ENCODE measurements at regions not wholly inside any gene's neighbourhood (a gene's known extent, or its start where the extent isn't known, plus 50 kb on each side); places are given as distances from the start of the nearest gene placed in this dataset.

GRCh38 chr7:24508316-24508715 lies 64.9 kb upstream of the PALS2 start:
- no peaks in the 10 kb centered on the region for H3K36me3 Mint-ChIP-seq

DNA sequence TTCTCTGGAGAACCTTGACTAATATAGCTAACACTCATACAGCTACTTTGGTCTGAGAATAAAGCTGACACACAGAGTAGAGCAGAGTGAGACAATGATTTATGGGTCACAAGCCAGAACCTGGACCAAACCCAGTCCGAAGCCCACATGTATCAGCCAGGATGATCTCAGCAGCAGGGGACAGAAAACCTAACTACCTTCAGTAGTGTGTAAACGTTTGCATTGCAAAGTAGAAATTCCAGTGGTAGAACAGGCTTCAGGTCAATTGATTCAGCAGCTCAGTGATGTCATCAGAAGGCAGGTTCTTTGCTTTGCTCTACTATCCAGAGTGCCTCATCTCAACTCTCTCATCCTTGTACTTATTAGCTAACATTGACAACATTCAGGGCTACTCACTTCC lies 62.5 kb upstream of the PALS2 start:
- DNase-seq (ENCODE audit: low spot score), result no peak
- ATAC-seq, result peak in 1 of 2 donors; percentile 22
- Mint-ChIP-seq H3K4me1 (ENCODE audit: low read depth in 2 of 2) (peaks cover 0 to 1% of the 10 kb centered on the region in 2 donors), H3K27ac (no peak overlapping the region), H3K4me3 (no peak overlapping the region), H3K36me3 (no peaks in the 10 kb centered on the region), H3K27me3 (peaks cover 11 to 13% of the 10 kb centered on the region in 2 donors), H3K9me3 (no peaks in the 10 kb centered on the region)

More at GRCh38 chr7:24508316-24508715, 64.9 kb upstream of the PALS2 start:
- DNase-seq (ENCODE audit: low spot score) (no peak), ATAC-seq (no peak)
- no peak overlapping the region for H3K27ac Mint-ChIP-seq
- no peaks in the 10 kb centered on the region for H3K9me3 Mint-ChIP-seq
- no peak overlapping the region for H3K4me3 Mint-ChIP-seq
- peaks cover 0 to 2% of the 10 kb centered on the region in 2 donors for H3K27me3 Mint-ChIP-seq
- peaks cover 0 to 2% of the 10 kb centered on the region in 2 donors for H3K4me1 Mint-ChIP-seq (ENCODE audit: low read depth in 2 of 2)

DNA sequence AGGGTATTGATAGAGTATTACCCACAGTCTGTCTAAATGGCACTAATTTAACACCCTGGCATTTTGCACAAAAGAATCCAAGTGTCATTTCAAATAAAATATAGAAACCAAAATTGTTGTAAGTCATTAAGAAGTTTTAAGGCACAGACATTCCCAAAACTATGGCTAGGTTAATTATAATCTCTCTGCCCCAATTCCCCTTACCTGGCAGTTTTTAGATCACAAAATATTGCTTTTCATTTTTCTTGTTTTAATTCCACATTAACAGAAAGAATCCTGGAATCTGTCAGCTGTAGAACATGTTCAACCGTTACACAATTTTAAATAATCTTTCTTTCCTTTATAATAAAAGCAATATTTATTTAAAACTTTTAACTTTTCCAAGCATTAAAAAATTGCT lies 56.1 kb upstream of the PALS2 start:
- ATAC-seq, result no peak
- Mint-ChIP-seq H3K4me1 (ENCODE audit: low read depth in 2 of 2) (no peaks in the 10 kb centered on the region), H3K27me3 (peaks cover 34 to 51% of the 10 kb centered on the region in 2 donors), H3K27ac (no peak overlapping the region), H3K36me3 (no peaks in the 10 kb centered on the region), H3K4me3 (no peak overlapping the region), H3K9me3 (no peaks in the 10 kb centered on the region)
- DNase-seq (ENCODE audit: low spot score), result no peak

GRCh38 chr7:24521917-24522623 lies 51.2 kb upstream of the PALS2 start:
- no peaks in the 10 kb centered on the region for H3K4me1 Mint-ChIP-seq (ENCODE audit: low read depth in 2 of 2)
- DNase-seq (ENCODE audit: low spot score) (no peak), ATAC-seq (no peak)
- H3K27ac Mint-ChIP-seq, result no peak overlapping the region
- H3K27me3 Mint-ChIP-seq, result peaks cover 33 to 51% of the 10 kb centered on the region in 2 donors
- no peak overlapping the region for H3K4me3 Mint-ChIP-seq
- no peaks in the 10 kb centered on the region for H3K9me3 Mint-ChIP-seq
- H3K36me3 Mint-ChIP-seq, result no peaks in the 10 kb centered on the region
